HG03565 (cell line): ENCODE measurements at regions not wholly inside any gene's neighbourhood (a gene's known extent, or its start where the extent isn't known, plus 50 kb on each side); places are given as distances from the start of the nearest gene placed in this dataset.
"Not testable (repeated sequence)": the region's sequence is repeated elsewhere in the genome, so short reads cannot be mapped to it uniquely, and the experiment has no call there.

ENCODE experiments used
- ATAC-seq: cut with Tn5 transposase; IDR thresholded peaks from one replicate; pipeline ENCODE4 v1.9.1; 2021; ENCODE audit warnings: mild to moderate bottlenecking, moderate library complexity; ENCODE audit not compliant: unreplicated experiment

DNA sequence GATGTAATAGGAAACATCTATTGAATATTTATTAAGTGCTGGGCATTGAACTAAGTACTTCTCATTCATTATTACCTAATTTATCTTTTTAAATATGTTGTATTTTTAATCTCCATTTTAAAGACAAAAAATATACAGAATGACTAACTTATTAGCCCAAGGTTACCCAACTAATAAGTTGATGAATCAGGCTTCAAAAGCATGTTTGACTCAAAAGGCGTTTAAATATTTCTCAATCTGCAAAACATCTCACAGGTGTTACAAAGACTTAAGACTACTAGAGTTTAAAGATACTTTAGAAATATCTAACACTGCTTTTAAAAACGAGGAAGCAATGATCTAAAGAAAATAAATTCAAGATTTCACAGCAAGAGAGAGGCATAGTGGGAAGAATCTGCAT, 457.4 kb upstream of the DCN start:
- ATAC-seq, result no peak

DNA sequence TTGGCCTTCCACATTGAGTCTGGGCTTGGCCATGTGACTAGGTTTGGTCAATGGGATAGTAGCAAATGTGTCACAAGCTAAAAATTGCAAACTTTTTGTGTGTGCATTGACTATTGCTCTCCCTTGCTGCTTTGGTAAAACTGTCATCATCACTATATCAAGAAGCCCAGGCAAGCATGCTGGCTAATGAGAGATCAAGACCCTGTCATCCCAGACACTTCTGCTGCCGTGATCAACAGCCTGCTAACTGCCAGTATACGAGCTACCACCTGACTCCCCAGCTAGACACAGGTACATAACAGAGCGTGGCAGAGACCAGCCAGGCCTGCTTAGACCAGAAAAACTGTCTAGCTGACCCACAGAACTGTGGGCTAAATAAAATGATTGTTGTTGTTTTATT, 456.7 kb upstream of the DCN start:
- no peak for ATAC-seq

DNA sequence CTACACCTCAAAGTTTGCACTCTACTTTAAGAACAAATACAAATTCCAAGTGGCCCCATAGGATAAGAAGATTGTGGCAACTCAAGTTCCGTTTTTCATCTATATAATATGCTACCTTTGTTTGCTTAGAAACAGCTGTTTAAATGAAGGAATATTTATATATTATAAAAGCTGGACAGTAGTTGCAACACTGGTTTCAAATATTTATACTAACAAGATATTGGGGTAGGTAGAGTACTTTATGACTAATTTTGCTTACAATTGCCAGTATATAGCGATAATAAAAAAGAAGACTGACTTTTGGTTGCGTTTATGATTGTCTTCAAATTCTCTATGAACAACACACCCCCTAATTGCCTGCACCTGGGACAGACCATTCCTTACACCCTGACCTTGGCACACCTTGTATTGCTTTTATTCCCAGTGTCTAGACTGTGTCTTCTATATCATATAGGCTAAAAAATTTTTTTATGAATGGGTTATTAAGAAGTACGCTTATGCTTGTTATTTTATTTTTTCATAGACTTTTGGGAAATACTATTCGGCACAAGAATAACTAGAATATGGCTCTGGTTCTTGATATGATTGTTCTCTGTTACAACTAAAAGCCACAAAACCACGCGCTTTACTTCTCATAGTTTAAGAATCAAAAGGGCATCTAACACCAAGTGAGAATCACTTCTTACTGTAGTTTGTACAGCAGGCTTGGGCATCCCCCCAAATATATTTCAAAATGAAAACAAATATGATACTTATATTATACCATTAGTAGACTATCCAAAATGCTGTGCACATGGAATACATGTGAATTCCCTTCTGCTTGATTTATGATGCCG, 455.4 kb upstream of the DCN start:
- ATAC-seq, result no peak

DNA sequence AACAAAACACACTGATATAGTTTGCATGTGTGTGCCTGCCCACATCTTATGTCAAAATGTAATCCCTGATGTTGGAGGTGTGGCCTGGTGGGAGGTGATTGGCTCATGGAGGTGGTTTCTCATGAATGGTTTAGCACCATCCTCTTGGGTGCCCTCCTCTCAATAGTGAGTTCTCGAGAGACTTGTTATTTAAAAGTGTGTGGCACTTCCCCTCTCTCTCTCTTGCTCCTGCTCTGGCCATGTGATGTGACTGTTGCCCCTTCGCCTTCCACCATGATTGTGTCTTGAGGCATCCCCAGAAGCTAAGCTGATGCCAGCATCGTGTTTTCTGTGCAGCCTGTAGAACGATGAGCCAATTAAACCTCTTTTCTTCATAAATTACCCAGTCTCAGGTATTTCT, 454.1 kb upstream of the DCN start:
- ATAC-seq, result no peak

DNA sequence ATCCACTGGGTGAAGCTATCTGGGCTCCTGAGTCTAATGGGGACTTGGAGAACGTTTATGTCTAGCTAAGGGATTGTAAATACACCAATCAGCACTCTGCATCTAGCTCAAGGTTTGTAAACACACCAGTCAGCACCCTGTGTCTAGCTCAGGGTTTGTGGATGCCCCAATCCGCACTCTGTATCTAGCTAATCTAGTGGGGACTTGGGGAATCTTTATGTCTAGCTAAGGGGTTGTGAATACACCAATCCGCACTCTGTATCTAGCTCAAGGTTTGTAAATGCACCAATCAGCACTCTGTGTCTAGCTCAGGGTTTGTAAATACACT, 451.7 kb upstream of the DCN start:
- not testable (repeated sequence) for ATAC-seq

DNA sequence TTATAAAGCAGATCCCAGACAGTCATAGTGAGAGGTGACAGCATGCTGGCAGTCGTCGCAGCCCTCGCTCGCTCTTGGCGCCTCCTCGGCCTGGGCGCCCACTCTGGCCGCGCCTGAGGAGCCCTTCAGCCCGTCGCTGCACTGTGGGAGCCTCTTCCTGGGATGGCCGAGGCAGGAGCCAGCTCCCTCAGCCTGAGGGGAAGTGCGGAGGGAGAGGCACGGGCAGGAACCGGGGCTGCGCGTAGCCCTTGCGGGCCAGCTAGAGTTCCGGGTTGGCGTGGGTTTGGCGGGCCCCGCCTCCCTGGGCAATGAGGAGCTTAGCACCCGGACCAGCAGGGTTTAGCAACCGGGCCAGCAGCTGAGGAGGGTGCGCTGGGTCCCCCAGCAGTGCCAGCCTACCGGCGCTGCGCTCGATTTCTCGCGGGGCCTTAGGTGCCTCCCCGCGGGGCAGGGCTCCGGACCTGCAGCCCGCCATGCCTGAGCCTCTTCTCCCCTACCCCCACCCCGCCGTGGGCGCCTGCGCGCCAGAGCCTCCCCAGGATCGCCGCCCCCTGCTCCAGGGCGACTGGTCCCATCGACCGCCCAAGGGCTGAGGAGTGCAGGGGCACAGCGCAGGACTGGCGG, 451.2 kb upstream of the DCN start:
- ATAC-seq, result no peak

DNA sequence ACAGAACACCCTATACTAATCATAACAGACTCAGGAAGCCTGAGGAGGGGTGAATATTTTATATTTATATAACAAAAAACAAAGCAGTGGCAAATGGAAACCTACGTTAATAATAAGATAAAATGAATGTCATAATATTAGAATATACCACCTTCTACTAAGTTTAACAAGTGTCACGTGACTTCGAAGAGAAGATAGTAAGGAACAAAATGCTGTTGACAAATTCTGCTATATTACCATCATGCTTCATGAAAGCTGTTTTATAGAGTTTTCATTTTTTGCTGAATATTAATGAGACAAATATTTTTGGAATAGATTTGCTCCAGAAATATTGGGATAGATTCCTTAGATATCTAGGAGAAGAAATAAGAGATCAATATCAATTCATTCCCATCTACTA, 450.6 kb upstream of the DCN start:
- no peak for ATAC-seq

DNA sequence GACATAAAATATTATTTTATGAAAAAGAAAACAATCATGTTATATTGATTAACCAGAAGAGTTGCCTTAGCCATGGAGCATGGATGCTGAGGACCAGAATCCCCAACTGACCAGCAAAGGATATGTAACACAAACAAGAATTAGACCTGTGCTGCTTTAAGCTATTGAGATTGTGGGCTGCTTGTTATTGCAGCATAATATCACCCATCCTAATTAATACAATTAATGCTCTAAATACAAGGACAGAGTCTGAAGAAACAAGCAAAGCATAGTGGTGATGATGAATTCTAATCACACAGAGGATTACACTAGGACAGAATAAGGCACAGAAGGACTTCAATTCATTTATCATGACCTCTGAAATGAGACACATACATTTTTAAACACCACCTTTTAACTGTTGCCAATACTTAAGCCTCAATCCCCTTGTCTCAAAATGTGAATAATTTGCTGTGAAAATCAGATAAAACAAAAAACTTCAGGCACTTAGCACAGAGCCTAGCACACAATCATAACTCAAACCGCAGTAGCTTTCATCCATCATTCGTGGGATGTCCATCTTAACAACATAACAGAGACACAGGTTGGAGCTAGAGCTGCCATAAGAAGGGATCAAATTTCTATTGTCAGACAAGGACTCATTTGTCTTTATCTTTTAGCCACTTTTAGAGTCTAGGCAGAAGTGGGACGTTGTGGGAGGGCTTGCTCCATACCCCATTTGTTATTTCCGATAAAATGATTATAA, 449.6 kb upstream of the DCN start:
- ATAC-seq, result no peak

DNA sequence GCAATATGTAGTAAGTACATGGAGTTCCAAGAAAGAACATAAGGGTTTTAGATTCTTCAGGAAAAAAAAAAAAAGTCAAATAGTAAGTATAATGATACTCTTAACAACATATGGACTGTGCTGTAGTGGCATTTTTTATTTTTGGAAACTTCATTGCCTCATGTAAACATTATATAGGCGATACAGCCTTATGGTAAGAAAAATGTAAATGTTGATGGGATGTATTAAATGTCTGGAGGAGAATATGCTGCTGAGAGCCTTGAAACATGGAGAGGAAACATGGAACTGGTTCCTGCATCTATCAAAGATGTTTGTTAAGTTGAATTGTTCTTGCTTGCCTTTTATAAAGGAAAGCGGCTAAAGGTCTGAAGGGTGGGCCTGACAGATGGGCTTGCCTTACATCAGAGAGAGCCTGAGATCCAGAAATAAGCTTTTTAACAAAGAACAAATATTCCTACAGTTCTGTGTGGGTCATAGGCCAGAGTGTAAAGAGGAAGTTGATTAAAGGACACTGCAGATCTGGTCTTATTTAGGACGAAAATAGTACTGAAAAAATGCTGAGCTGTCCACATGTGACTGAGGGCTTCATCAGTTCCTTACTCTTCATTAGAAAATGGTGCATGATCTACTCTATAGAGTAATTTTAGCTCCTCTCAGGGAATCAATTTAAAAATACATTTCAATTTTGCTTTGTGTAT, 448.1 kb upstream of the DCN start:
- no peak for ATAC-seq

DNA sequence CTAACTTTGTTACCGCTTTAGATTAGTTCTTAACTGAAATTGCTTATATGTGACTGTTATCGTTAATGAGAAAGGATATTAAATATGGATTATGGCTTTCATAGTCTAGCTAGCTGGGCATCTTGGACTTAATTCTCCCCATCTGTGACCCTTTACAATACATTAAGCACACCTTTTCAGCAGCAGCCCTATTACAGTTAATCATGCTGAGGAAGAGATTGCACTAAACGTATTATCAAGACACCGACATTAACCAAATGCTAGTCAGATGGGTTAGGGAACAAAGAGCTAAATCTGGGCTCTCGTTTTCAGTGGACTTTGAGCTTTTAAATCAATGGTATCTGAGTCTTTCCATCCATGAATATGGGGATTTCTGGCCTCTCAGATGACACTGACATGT, 447.5 kb upstream of the DCN start:
- no peak for ATAC-seq

DNA sequence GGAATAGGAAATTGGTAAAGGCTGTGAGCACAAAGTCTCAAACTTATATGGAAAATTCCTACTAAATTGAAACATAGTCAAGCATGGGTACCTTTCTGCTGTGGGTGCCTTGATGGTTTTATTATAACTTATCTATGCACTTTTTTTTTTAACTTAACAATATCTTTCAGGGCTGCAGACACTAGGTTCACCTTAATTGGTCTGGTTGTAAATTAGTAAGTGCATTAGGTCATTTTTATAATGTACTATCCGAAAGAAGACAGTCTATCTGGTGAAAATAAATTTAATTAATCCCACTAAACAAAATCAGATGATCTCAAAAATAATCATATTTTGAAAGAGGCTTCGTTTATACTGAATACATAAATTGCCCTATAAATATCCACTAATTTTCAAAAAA, 446.8 kb upstream of the DCN start:
- ATAC-seq, result no peak

DNA sequence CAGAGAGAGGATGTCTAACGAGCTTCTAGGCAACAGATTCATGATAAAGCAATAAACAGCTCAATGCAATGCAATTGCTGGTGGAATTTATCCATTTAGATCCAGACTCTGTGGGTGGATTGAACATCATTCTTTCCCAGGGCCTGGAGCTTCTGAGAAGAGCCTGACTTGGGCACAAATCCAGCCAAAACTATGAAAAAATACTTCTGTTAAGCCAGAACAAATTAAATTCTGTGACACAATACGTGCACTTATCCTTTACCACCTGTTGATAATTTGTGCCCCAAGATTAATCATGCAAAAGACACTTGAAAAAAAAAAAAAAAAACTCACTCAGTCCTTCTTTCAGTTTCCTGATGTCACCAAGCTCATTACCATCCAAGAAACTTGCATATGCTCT, 446.0 kb upstream of the DCN start:
- no peak for ATAC-seq

DNA sequence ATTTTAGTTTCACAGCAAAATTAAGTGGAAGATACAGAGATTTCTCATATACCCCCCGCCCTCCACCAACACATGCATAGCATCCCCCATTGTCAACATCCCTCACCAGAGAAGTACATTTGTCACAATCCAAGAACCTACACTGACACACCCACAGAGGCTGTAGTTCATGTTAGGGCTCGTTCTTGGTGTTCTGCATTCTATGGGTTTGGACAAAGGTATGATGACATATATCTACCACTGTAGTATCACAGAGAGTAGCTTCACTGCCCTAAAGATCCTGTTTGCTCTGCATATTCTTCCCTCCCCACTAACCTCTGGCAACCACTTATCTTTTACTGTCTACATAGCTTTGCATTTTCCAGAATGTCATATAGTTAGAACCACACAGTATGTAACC, 444.6 kb upstream of the DCN start:
- no peak for ATAC-seq

DNA sequence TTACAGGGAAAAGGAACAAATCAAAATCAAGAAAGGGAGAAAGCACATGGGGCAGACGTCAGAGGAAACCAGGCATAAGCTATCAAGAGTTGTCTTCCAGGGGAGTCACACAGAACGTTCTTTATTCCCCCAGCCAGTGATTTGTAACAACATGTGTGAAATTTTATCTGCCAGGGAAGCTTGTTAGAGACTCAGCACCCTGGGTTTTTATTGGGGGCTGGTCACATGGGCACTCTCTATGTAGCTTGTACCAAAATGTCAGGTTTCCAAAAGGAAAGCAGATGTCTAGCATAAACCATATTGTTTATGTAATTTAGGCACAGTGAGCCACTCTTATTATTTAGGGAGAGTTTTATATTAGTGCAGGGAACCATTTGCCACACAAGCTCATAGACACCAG, 440.4 kb upstream of the DCN start:
- no peak for ATAC-seq

DNA sequence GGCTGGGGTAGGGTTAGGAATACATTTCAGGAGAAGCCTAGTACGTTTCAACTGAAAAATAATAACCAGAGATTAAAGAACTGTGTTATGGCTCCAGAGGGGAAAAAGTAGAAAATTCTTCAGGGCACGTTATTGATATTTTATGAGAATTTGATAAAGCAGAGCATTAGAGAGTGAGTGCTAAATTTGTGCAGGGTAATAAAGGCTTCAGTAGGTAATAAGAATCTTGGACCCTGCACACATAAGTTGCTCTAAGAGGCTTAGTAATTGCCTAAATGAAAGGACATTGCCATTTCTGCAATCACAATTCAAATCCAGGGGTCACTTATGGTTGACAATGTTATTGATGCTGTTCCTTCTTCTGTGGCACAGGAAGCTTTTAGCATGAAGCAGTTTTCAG, 439.4 kb upstream of the DCN start:
- ATAC-seq, result no peak

DNA sequence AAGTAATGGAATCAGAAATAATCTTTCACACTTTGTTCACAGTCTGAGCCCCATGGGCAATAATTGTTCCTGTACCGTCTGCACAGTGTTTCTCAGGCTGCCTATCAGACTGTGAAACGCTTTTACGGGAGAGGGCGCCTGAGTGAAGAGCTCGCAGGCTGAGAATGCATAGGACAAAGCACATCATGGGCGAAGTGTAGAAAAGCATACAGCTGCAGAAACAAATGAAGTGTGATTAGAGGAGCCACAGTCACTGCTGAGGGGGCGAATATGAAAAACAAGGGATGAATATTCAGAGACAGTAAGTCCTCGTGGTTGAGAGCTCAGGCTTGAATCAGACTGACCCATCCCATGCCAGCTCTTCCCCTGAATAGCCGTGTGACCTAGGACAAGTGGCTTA, 438.4 kb upstream of the DCN start:
- ATAC-seq, result no peak

DNA sequence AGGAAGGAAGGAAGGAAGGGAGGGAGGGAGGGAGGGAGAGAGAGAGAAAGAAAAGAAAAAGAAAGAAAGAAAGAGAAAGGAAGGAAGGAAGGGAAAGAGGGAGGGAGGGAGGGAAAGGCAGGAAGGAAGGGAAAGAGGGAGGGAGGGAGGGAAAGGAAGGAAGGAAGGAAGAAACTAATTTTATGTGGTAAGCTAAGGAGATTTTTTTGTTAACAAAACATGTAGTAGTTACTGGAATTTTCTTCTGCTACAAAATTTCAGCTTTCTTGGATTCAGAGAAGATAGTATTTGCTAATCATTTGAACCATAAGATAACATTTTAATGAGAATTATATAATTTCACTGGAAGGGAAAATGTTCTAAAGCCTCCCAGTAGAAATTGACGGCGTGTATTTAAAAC, 437.8 kb upstream of the DCN start:
- no peak for ATAC-seq

DNA sequence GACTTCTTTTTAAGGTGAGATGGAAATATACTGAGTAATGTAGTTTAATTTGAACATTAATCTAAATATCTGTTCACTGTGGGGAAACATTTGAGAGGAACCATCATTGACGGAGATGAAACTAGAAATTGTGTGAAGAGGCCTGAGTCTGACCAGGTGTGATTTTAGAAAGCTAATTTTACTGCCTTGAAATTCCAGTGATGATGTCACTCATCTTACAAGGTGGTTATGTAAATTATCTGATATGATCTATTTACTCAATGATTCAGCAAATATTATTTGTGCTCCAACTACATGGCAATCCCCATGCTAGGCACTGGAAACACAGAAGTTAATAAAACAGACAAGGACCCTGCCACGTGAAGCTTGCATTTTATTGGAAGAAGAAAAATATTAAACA, 435.7 kb upstream of the DCN start:
- no peak for ATAC-seq

DNA sequence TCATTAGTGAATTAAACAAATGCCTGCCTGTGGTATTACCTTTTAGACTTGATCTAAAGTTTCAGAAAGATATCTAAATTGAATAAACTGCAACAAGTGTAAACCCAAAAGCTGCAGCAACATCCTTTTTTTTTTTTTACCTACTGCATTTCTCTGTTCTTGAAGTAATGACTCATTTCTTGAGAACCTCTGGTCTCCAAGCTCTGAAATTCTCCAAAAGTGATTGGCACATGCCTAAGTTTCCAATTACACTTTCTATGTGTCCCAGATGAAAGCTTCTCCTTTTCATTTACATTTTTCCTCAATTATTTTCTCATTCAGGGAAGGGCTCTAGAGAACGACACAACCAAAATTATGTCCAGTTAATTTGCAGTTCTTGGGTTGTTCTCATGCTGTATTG, 435.2 kb upstream of the DCN start:
- ATAC-seq, result no peak

DNA sequence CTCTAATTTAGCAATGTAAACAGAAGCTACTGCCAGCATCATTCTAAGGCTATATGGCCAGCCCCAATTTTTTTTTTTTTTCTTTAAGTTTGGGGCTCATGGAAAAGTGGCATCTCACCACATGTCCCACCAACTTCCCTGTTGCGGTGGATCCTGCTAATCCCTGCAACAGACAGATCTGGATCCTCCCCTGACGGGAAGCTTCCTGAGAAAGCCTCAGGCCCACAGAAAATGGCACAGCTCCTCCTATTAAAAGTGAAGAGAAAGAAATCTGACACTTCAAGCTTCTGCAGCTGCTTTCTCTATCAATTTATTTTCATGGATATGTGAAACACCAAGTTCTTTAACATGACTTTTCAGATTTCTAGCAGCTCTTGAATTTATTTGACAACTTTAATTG, 433.8 kb upstream of the DCN start:
- ATAC-seq, result no peak

DNA sequence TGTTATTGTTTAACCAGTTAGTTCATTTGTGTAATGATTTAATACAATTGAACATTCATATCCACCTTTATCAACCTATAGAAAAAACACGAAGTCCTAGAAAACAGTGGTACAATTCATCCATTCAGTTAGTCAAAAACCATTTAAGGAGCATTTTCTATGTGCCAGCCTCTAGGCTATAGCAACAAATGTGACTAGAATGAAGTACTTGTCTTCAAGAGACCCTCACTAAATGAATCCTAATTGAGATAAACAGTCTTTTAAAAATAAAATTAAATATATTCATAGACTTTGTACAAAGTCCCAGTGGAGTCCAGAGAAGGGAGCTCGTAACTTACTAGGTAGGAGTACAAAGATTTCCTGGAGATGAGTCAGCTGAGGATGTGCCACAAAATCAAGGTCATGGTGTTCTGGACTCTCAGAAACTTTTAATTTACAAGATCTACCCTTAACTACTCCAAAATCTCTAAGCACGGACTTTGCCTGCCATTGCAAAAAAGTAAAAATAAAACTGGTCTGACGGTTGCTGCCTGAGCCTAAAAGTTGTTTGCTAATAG, 430.7 kb upstream of the DCN start:
- no peak for ATAC-seq
